H1 (cell line): ENCODE measurements at regions not wholly inside any gene's neighbourhood (a gene's known extent, or its start where the extent isn't known, plus 50 kb on each side); places are given as distances from the start of the nearest gene placed in this dataset.

ENCODE experiments used
- CTCF ChIA-PET: fragments of 300-600 bp; sonication (Branson Sonifier 250); formaldehyde crosslinking; loops from one replicate; lab custom pipeline; 2021; ENCODE audit not compliant: partially characterized antibody; lab: Charles Lee
- POLR2A ChIA-PET: fragments of 300-600 bp; sonication (Branson Sonifier 250); formaldehyde crosslinking; loops from one replicate; lab custom pipeline; 2021; ENCODE audit warnings: inconsistent platforms; ENCODE audit not compliant: partially characterized antibody; lab: Charles Lee
- DNase-seq, 2 experiments: peaks; one replicate each; pipeline versions ENCODE4 v3.0.0 to v3.0.0-alpha.2; 2010 to 2022; ENCODE audit warnings: low spot score in 2 of 2, low read depth in 1 of 2, mixed read lengths in 1 of 2
- FAIRE-seq: peaks from 2 replicates; lab custom pipeline; 2011; peaks lifted over from hg19 to GRCh38; lab: Jason Lieb, UNC
- H2AFZ ChIP-seq: 2 replicates; pipeline ENCODE4 v1.8.1; 2012; ENCODE audit warnings: low read length, inconsistent platforms
- H2AK5ac ChIP-seq: 2 replicates; pipeline ENCODE4 v1.6.1; 2013; ENCODE audit warnings: low read depth, low read length
- H2BK120ac ChIP-seq: replicated peaks from 2 replicates; pipeline ENCODE3; 2013; ENCODE audit warnings: low read depth, low read length, inconsistent platforms
- H2BK12ac ChIP-seq: 2 replicates; pipeline ENCODE4 v1.6.1; 2013; ENCODE audit warnings: low read depth, low read length
- H2BK15ac ChIP-seq: 2 replicates; pipeline ENCODE4 v1.6.1; 2013; ENCODE audit warnings: low read length
- H2BK20ac ChIP-seq: 2 replicates; pipeline ENCODE4 v1.6.1; 2013; ENCODE audit warnings: low read length
- H2BK5ac ChIP-seq: 2 replicates; pipeline ENCODE4 v1.6.1; 2013; ENCODE audit warnings: low read depth, low read length
- H3K14ac ChIP-seq: 2 replicates; pipeline ENCODE4 v1.6.1; 2013; ENCODE audit warnings: inconsistent platforms; ENCODE audit not compliant: insufficient read length
- H3K18ac ChIP-seq: 2 replicates; pipeline ENCODE4 v1.6.1; 2013; ENCODE audit warnings: low read length; ENCODE audit errors: extremely low read depth
- H3K23ac ChIP-seq: 2 replicates; pipeline ENCODE4 v1.6.1; 2013; ENCODE audit warnings: inconsistent platforms; ENCODE audit not compliant: insufficient read length
- H3K23me2 ChIP-seq: 2 replicates; pipeline ENCODE4 v1.6.1; 2013; ENCODE audit warnings: low read depth, low read length
- H3K27ac ChIP-seq: 2 replicates; pipeline ENCODE4 v1.6.1; 2011; ENCODE audit warnings: low read depth, low read length, inconsistent platforms
- H3K27me3 ChIP-seq, 4 experiments: replicated peaks in 1 of 4; 1 replicate in 1 of 4; 2 replicates in 3 of 4; pipeline versions ENCODE4 v1.6.1 to v1.8.1; 2011 to 2013; ENCODE audit warnings: low read length in 3 of 4, mild to moderate bottlenecking in 3 of 4, inconsistent platforms in 2 of 4, mixed read lengths in 2 of 4, moderate library complexity in 1 of 4; ENCODE audit not compliant: control insufficient read depth in 3 of 4, insufficient read depth in 3 of 4; ENCODE audit errors: extremely low read depth in 1 of 4
- H3K36me3 ChIP-seq, 4 experiments: 2 replicates each; pipeline versions ENCODE4 v1.6.1 to v1.8.1; 2011 to 2013; ENCODE audit warnings: mild to moderate bottlenecking in 4 of 4, low read length in 3 of 4, moderate library complexity in 2 of 4, control low read depth in 1 of 4, inconsistent platforms in 1 of 4; ENCODE audit not compliant: insufficient read depth in 4 of 4, control insufficient read depth in 2 of 4
- H3K4ac ChIP-seq: replicated peaks from 2 replicates; pipeline ENCODE3; 2013; ENCODE audit warnings: low read length, low read depth, mixed read lengths, inconsistent platforms; ENCODE audit not compliant: insufficient read length
- H3K4me1 ChIP-seq, 4 experiments: replicated peaks in 1 of 4; 1 replicate in 1 of 4; 2 replicates in 3 of 4; pipeline versions ENCODE4 v1.6.1 to v1.8.1; 2011 to 2013; ENCODE audit warnings: low read length in 3 of 4, inconsistent platforms in 2 of 4, mixed read lengths in 1 of 4; ENCODE audit not compliant: insufficient read depth in 4 of 4, control insufficient read depth in 3 of 4
- H3K4me2 ChIP-seq, 2 experiments: 2 replicates each; pipeline versions ENCODE4 v1.6.1 to v1.8.1; 2011 to 2013; ENCODE audit warnings: low read depth in 2 of 2, low read length in 2 of 2, control low read depth in 1 of 2, inconsistent platforms in 1 of 2, mild to moderate bottlenecking in 1 of 2; ENCODE audit not compliant: insufficient read depth in 1 of 2
- H3K4me3 ChIP-seq, 4 experiments: fragments of 200-600, 300-600 bp in 1 of 4; sonication (generic), shearing (Covaris generic), sonication (Bioruptor Twin) in 1 of 4; 2 replicates each; pipeline versions ENCODE4 v1.5.1 to v1.8.1; 2011 to 2016; ENCODE audit warnings: low read length in 4 of 4, low read depth in 3 of 4, control low read depth in 2 of 4, inconsistent platforms in 2 of 4, mild to moderate bottlenecking in 2 of 4, mixed read lengths in 1 of 4, moderate library complexity in 1 of 4; ENCODE audit not compliant: insufficient read depth in 2 of 4; ENCODE audit errors: extremely low read depth in 1 of 4
- H3K56ac ChIP-seq: replicated peaks from 2 replicates; pipeline ENCODE3; 2013; ENCODE audit warnings: low read depth, mild to moderate bottlenecking, mixed read lengths, low read length, inconsistent platforms; ENCODE audit not compliant: insufficient read length
- H3K79me1 ChIP-seq: 2 replicates; pipeline ENCODE4 v1.6.1; 2013; ENCODE audit warnings: low read depth, low read length, control low read depth
- H3K79me2 ChIP-seq, 2 experiments: 2 replicates each; pipeline versions ENCODE4 v1.6.1 to v1.8.1; 2012 to 2013; ENCODE audit warnings: low read length in 2 of 2, mild to moderate bottlenecking in 2 of 2, inconsistent platforms in 1 of 2; ENCODE audit not compliant: insufficient read depth in 2 of 2, control insufficient read depth in 1 of 2
- H3K9ac ChIP-seq, 4 experiments: replicated peaks in 1 of 4; 1 replicate in 1 of 4; 2 replicates in 3 of 4; pipeline versions ENCODE4 v1.6.1 to v1.8.1; 2011 to 2013; ENCODE audit warnings: low read depth in 3 of 4, low read length in 3 of 4, control low read depth in 2 of 4, mild to moderate bottlenecking in 2 of 4, moderate library complexity in 2 of 4, inconsistent platforms in 1 of 4; ENCODE audit errors: extremely low read depth in 1 of 4
- H3K9me3 ChIP-seq, 2 experiments: 2 replicates each; pipeline versions ENCODE4 v1.6.1 to v1.8.1; 2012 to 2013; ENCODE audit warnings: mild to moderate bottlenecking in 2 of 2, moderate library complexity in 2 of 2, control low read depth in 1 of 2, inconsistent platforms in 1 of 2, low read depth in 1 of 2, low read length in 1 of 2, mixed read lengths in 1 of 2; ENCODE audit not compliant: insufficient read depth in 2 of 2
- H4K20me1 ChIP-seq, 2 experiments: replicated peaks in 1 of 2; 2 replicates each; pipeline versions ENCODE3 to v1.8.1; 2011 to 2013; ENCODE audit warnings: inconsistent platforms in 2 of 2, low read length in 2 of 2, mild to moderate bottlenecking in 1 of 2; ENCODE audit not compliant: insufficient read depth in 2 of 2, control insufficient read depth in 1 of 2
- H4K5ac ChIP-seq: 2 replicates; pipeline ENCODE4 v1.6.1; 2013; ENCODE audit warnings: low read length, low read depth, mixed read lengths, inconsistent platforms; ENCODE audit not compliant: insufficient read length
- H4K8ac ChIP-seq: 2 replicates; pipeline ENCODE4 v1.8.0; 2013; ENCODE audit warnings: mild to moderate bottlenecking, moderate library complexity, low read length, inconsistent platforms; ENCODE audit not compliant: insufficient read depth; ENCODE audit errors: extremely low read depth
- H4K91ac ChIP-seq: replicated peaks from 2 replicates; pipeline ENCODE3; 2013; ENCODE audit warnings: low read length, mixed read lengths, inconsistent platforms; ENCODE audit not compliant: insufficient read length
- JUN ChIP-seq: IDR thresholded peaks from 2 replicates; pipeline ENCODE4 v1.6.1; 2011; ENCODE audit warnings: low read depth, mild to moderate bottlenecking, improper control_type of control experiment, low read length
- RNF2 ChIP-seq: fragments of 200-900, 300-1000 bp; sonication (generic); IDR thresholded peaks from 2 replicates; pipeline ENCODE4 v1.7.1; 2016; ENCODE audit warnings: borderline replicate concordance, low read depth, mild to moderate bottlenecking, antibody characterized with exemption, low read length; ENCODE audit not compliant: poor library complexity, severe bottlenecking; ENCODE audit errors: missing control alignments
- TAF1 ChIP-seq: IDR thresholded peaks from 2 replicates; pipeline ENCODE4 v1.6.1; 2011; ENCODE audit warnings: mild to moderate bottlenecking, low read depth, low read length
- YY1 ChIP-seq: IDR thresholded peaks from 2 replicates; pipeline ENCODE4 v1.6.1; 2011; ENCODE audit warnings: low read depth, mild to moderate bottlenecking, low read length
- WGBS, 2 experiments: shearing (Covaris generic) in 1 of 2; methylation state at CpG; one replicate each; pipeline versions ENCODE4 v1.1.6 to v1.1.7; 2013 to 2015; ENCODE audit warnings: low lambda C conversion rate in 2 of 2, mixed read lengths in 2 of 2, inconsistent platforms in 1 of 2, low coverage in 1 of 2, missing lambda C conversion rate in 1 of 2; ENCODE audit not compliant: insufficient replicate concordance in 2 of 2, insufficient coverage in 1 of 2, insufficient read length in 1 of 2; ENCODE audit errors: extremely low coverage in 1 of 2, missing lambda C conversion rate in 1 of 2; 5-methylcytosine and 5-hydroxymethylcytosine counted together

GRCh38 chr3:6047016-6047415 lies 813.9 kb upstream of the GRM7 start:
- H4K20me1 ChIP-seq: no peaks in the 10 kb centered on the region
- no peak overlapping the region for H3K27ac ChIP-seq
- no peaks in the 10 kb centered on the region for H3K27me3 ChIP-seq
- no peak overlapping the region for H3K56ac ChIP-seq
- FAIRE-seq: no peak
- CTCF ChIA-PET: no interaction called here
- no peak overlapping the region for H3K14ac ChIP-seq
- H3K23ac ChIP-seq: no peak overlapping the region
- no peaks in the 10 kb centered on the region for H3K79me2 ChIP-seq
- H3K4me3 ChIP-seq: no peak overlapping the region
- no peak overlapping the region for H2AK5ac ChIP-seq
- H3K23me2 ChIP-seq: no peaks in the 10 kb centered on the region
- no peak overlapping the region for H3K9ac ChIP-seq
- no peak overlapping the region for H2BK5ac ChIP-seq
- no peak overlapping the region for H2BK12ac ChIP-seq
- no peaks in the 10 kb centered on the region for H3K4me1 ChIP-seq
- no peak overlapping the region for H3K4me2 ChIP-seq
- no peaks in the 10 kb centered on the region for H3K36me3 ChIP-seq
- H2BK120ac ChIP-seq: no peak overlapping the region
- no peak overlapping the region for H2BK20ac ChIP-seq
- peaks cover 0 to 5% of the 10 kb centered on the region in 2 experiments; a peak in 1 of 4 replicates for H3K9me3 ChIP-seq
- no peak overlapping the region for H4K5ac ChIP-seq
- POLR2A ChIA-PET: no interaction called here
- no peak overlapping the region for H4K8ac ChIP-seq
- H3K18ac ChIP-seq: no peak overlapping the region
- H3K4ac ChIP-seq: no peak overlapping the region
- 87% methylated on average over 2 of the region's 2 CpGs; no CpG with 5 or more reads in 1 of the 2 experiments for WGBS, 2 experiments
- no peak for DNase-seq
- no peak overlapping the region for H2BK15ac ChIP-seq
- H4K91ac ChIP-seq: no peak overlapping the region
- H3K79me1 ChIP-seq: no peaks in the 10 kb centered on the region
- H2AFZ ChIP-seq: no peak overlapping the region
- no peak for TF ChIP-seq YY1
- TF ChIP-seq TAF1: no peak
- TF ChIP-seq RNF2: no peak
- TF ChIP-seq JUN: no peak
